DND-41 (cell line): ENCODE measurements at regions not wholly inside any gene's neighbourhood (a gene's known extent, or its start where the extent isn't known, plus 50 kb on each side); places are given as distances from the start of the nearest gene placed in this dataset.

Experiments
- EZH2 ChIP-seq: IDR thresholded peaks from 3 replicates; pipeline ENCODE4 v1.6.1; 2012; ENCODE audit warnings: borderline replicate concordance, low read depth, mild to moderate bottlenecking, moderate library complexity, low read length, inconsistent platforms; ENCODE audit not compliant: severe bottlenecking
- TF ChIP-seq, protein P1 (sequence below): IDR thresholded peaks from 2 replicates; pipeline ENCODE4 v1.5.1; 2012; ENCODE audit warnings: borderline replicate concordance, low read length, moderate library complexity, mild to moderate bottlenecking; ENCODE audit not compliant: poor library complexity, severe bottlenecking; ENCODE audit errors: extremely low read depth

DNA sequence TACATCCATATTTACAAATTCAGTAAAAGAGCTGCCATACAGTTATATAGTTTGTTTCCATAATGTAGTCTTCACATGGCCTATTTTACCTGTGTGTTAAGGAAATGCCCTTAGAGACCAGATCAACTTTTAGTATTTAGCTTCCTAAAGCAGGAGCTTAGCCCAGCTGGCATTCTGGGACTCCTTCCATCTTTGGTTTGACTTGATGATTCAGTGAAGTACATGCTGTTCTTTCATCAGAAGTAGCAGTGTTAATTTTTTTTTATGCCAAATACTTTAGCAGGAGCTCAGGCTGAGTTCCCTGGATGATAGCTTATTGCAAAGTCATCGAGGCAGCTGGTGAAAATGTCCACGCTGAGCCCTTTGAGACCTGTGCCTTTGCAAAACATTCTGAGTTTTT lies 101.0 kb downstream of the FOXG1 start:
- TF ChIP-seq, protein P1, sequence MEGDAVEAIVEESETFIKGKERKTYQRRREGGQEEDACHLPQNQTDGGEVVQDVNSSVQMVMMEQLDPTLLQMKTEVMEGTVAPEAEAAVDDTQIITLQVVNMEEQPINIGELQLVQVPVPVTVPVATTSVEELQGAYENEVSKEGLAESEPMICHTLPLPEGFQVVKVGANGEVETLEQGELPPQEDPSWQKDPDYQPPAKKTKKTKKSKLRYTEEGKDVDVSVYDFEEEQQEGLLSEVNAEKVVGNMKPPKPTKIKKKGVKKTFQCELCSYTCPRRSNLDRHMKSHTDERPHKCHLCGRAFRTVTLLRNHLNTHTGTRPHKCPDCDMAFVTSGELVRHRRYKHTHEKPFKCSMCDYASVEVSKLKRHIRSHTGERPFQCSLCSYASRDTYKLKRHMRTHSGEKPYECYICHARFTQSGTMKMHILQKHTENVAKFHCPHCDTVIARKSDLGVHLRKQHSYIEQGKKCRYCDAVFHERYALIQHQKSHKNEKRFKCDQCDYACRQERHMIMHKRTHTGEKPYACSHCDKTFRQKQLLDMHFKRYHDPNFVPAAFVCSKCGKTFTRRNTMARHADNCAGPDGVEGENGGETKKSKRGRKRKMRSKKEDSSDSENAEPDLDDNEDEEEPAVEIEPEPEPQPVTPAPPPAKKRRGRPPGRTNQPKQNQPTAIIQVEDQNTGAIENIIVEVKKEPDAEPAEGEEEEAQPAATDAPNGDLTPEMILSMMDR, result no peak
- TF ChIP-seq EZH2, result no peak
